HG02852 (cell line): ENCODE measurements at regions not wholly inside any gene's neighbourhood (a gene's known extent, or its start where the extent isn't known, plus 50 kb on each side); places are given as distances from the start of the nearest gene placed in this dataset.
"Not testable (repeated sequence)": the region's sequence is repeated elsewhere in the genome, so short reads cannot be mapped to it uniquely, and the experiment has no call there.

Experiments
- ATAC-seq: cut with Tn5 transposase; IDR thresholded peaks from one replicate; pipeline ENCODE4 v1.9.1; 2021; ENCODE audit warnings: mild to moderate bottlenecking, moderate library complexity; ENCODE audit not compliant: unreplicated experiment

GRCh38 chr7:41579961-41580935, 122.6 kb downstream of the INHBA start:
- ATAC-seq = no peak

GRCh38 chr7:41578700-41579099, 124.2 kb downstream of the INHBA start:
- no peak for ATAC-seq

- no peak for ATAC-seq
Observed at GRCh38 chr7:41576166-41576565, 126.7 kb downstream of the INHBA start.

GRCh38 chr7:41574377-41574776, 128.5 kb downstream of the INHBA start:
- ATAC-seq = no peak

- no peak for ATAC-seq
Observed at GRCh38 chr7:41573862-41574261, 129.0 kb downstream of the INHBA start.

- no peak for ATAC-seq
Observed at GRCh38 chr7:41573443-41573842, 129.4 kb downstream of the INHBA start.

GRCh38 chr7:41573015-41573414, 129.9 kb downstream of the INHBA start:
- ATAC-seq = no peak

- no peak for ATAC-seq
Observed at GRCh38 chr7:41571573-41571972, 131.3 kb downstream of the INHBA start.

GRCh38 chr7:41570766-41571165, 132.1 kb downstream of the INHBA start:
- no peak for ATAC-seq

GRCh38 chr7:41568135-41568534, 134.8 kb downstream of the INHBA start:
- ATAC-seq = no peak

GRCh38 chr7:41567731-41568114, 135.2 kb downstream of the INHBA start:
- no peak for ATAC-seq

GRCh38 chr7:41567031-41567730, 135.7 kb downstream of the INHBA start:
- ATAC-seq = no peak

GRCh38 chr7:41566581-41566980, 136.3 kb downstream of the INHBA start:
- no peak for ATAC-seq

GRCh38 chr7:41565655-41566054, 137.2 kb downstream of the INHBA start:
- no peak for ATAC-seq

GRCh38 chr7:41559426-41559825, 143.5 kb downstream of the INHBA start:
- ATAC-seq = no peak

GRCh38 chr7:41554481-41554880, 148.4 kb downstream of the INHBA start:
- no peak for ATAC-seq

- not testable (repeated sequence) for ATAC-seq
Observed at GRCh38 chr7:41550046-41550445, 152.8 kb downstream of the INHBA start.

GRCh38 chr7:41544241-41544640, 158.6 kb downstream of the INHBA start:
- ATAC-seq = no peak

GRCh38 chr7:41540601-41541000, 162.3 kb downstream of the INHBA start:
- no peak for ATAC-seq

- no peak for ATAC-seq
Observed at GRCh38 chr7:41538810-41539724, 163.8 kb downstream of the INHBA start.
